Brain pericyte (primary cell): ENCODE measurements at regions not wholly inside any gene's neighbourhood (a gene's known extent, or its start where the extent isn't known, plus 50 kb on each side); places are given as distances from the start of the nearest gene placed in this dataset.
"Not testable (repeated sequence)": the region's sequence is repeated elsewhere in the genome, so short reads cannot be mapped to it uniquely, and the experiment has no call there.

ENCODE experiments used
- DNase-seq: peaks from one replicate; pipeline ENCODE4 v3.0.0-alpha.2; 2012; ENCODE audit warnings: low read depth, low spot score

DNA sequence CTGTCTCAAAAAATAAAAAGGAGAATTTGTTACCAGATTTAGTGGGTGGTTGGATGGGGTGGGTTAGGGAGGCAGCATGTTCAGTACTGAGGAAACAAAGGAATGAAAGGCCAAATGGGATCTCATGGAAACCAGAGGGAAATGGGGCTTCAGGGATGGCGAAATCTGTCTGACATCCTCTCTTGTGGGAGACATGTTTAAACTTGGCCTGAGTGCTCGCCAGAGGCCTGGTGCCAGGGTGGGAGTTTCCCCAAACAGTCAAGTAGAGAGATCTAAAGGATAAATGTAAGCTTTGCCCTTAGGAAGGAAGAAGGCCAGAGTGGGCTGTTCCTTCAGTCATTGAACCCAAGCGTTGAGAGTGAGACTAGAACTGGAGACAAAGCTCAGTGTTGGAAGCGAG, 61.9 kb upstream of the AKIRIN2 start:
- no peak for DNase-seq

DNA sequence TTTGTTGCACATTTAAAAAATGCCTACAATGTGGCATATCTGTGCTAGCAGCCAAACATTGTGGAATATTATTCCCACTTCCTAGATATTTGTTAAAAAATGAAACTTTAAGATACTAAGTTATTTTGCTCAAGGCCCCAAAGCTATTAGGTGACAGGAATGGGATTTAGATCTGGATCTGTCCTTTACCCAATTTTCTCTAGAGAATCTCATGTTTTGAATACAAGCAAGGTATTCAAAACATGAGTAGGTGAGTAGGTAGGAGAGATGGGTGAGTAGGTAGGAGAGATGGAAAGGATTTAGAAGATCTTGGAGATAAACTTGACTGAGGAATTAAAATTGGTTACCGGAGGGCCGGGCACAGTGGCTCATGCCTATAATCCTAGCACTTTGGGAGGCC, 61.2 kb upstream of the AKIRIN2 start:
- no peak for DNase-seq

DNA sequence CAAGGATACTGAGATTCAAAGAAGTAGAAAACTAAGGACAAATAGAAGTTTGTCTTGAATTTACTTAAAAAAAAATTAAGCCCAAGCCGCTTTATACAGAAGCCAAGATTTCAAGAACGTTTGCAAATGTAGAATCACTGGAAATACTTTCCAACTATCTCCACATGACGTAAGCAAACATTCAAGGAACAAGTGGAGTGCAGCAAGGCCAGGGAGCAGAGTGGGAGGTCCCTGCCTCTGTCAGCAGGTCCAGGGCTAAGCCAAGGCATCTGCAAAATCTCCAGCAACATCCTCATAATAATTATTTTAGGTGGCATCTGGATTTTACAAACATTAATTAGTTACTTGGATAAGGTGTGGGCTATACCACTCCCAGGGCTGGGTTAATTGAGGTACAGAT, 60.1 kb upstream of the AKIRIN2 start:
- DNase-seq, result no peak

DNA sequence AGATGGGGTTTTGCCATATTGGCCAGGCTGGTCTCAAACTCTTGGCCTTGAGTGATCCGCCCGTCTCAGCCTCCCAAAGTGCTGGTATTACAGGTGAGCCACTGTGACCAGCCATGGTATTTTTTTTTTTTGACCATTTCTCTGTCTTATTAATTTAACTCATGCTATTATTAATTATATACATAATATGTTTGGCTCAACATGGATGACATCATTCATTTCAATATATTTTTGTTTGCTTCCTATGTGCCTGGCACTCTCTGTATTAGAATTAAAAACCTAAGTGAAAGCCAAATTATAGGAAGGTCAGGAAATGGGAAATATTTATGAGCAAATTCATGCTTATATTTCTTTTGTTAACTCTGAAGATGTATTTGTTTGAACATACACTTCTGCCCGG, 55.8 kb upstream of the AKIRIN2 start:
- DNase-seq, result no peak

DNA sequence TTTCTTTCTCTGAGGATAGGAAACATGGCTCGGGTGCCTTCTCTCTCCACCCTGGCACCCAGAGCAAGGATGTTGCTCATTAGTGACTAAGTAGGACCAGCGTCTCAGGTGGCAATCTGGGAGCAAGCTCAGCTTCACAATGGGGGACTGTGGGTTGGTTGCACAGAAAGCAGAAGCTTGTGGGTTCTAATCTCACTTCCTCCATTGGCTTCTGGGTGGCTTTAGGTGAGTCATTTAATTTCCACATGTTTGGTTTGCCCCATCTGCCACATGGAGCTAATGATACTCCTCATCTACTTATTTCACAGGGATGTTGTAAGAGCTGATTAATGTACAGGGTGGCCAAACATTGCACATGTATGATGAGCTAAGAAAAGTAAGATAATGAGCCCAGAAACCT, 54.8 kb upstream of the AKIRIN2 start:
- DNase-seq, result no peak

DNA sequence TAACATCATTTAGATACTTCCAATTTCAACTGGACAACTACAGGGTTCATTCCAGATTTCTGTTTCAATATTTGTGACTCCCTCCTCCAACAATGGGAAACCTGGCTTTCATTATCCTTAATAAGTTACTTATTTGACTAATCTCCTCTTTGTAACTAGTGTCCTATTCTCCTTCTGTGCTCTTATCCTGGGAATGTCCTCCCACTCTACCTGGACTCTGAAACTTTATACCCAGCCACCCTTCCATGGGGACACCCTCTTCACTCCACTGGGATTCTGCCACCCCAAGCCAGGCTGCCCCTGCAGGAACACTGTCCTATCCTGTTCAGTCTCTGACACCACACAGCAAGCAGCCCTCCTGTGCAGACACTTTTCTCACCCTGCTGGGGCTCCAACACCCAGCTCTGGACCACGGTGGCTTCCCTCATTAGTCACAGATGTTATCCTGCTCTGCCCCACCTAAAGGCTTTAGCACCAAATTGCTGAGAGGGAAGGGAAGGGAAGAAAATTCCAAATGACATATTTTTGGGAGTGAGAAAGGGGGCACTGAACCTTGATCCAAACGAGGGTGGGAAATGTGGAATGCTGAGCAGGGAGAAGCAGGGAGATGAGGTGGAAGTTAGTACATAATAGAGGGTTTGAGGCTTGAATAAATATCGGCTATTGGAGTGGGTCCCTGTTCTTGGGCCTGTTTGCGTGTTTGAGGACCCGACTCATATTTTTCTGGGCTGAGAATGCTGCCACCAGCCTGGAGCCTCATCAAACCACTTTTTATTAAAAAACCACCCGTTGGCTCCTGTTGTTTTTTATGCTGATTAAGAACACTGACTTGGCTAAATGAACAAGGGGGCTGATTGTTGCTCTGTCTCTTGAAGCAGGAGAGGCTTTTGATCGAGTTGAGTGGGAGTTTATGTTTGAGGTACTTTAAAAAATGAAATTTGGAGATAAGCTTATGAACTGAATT, 54.0 kb upstream of the AKIRIN2 start:
- no peak for DNase-seq

DNA sequence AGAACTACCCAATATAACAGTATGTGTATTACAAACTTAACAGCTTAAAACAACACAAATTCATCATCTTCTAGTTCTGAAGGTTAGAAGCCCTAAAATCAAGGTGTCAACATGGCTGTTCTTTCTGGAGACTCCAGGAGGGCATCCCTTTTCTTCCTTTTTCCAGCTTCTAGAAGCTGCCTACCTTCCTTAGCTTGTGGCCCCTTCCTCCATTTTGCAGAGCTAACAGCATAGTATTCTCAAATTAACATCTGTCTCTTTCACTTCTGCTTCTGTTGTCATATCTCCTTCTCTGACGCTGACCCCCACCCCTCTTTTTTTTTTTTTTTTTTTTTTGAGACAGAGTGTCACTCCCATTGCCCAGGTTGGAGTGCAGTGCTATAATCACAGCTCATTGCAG, 52.8 kb upstream of the AKIRIN2 start:
- DNase-seq, result no peak

DNA sequence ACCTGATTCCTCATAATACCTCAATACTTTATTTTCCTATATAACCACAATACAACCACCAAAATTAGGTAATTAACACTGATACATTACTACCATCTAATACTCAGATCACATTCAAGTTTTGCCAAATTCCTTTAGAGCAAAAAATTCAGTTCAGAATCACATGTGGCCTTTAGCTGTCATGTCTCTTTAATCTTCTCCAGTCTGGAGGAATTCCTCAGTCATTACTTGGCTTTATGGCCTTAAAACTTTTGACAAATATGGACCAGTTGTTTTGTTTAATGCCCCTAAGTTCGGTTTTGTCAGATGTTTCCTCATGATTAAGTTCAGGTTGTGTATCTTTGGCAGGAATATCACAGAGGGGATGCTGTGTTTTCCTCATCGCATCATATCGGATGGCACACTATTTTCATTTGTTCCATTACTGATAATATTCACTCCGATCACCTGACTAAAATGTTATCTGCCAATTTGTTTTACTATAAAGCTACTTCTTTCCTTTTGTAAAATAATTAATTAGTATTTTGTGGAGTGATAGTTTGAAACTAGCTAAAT, 51.2 kb upstream of the AKIRIN2 start:
- no peak for DNase-seq

DNA sequence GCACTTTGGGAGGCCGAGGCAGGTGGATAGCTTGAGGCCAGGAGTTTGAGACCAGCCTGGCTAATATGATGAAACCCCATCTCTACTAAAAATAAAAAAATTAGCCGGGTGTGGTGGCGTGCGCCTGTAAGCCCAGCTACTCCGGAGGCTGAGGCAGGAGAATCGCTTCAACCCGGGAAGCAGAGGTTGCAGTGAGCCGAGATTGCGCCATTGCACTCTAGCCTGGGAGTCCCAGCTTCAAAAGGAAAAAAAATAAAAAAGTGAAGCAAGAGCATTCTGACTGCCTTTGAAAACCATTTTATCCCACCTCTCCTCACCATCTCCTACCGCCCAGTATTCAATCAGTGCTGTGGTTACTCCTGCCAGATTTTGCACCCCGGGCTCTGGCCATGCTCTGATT, 50.5 kb upstream of the AKIRIN2 start:
- not testable (repeated sequence) for DNase-seq
